HepG2 (cell line): ENCODE measurements at regions not wholly inside any gene's neighbourhood (a gene's known extent, or its start where the extent isn't known, plus 50 kb on each side); places are given as distances from the start of the nearest gene placed in this dataset.

Source experiments
- CTCF ChIP-seq: sonication (generic); formaldehyde crosslinking; IDR thresholded peaks from 2 replicates; pipeline ENCODE4 v1.5.0; 2020; ENCODE audit warnings: mild to moderate bottlenecking, missing genetic modification reagents, moderate library complexity
- EED ChIP-seq: sonication (generic); formaldehyde crosslinking; IDR thresholded peaks from 2 replicates; pipeline ENCODE4 v1.5.0; 2020; ENCODE audit warnings: mild to moderate bottlenecking, missing genetic modification reagents
- EP300 ChIP-seq, 3 experiments: sonication (generic) in 1 of 3; formaldehyde crosslinking in 1 of 3; IDR thresholded peaks; 2 replicates each; pipeline versions ENCODE4 v1.5.1 to v1.6.1; 2011 to 2020; ENCODE audit warnings: low read depth in 2 of 3, low read length in 2 of 3, borderline replicate concordance in 1 of 3, improper control_type of control experiment in 1 of 3, mild to moderate bottlenecking in 1 of 3, missing genetic modification reagents in 1 of 3, moderate library complexity in 1 of 3
- GATA4 ChIP-seq: sonication (generic); IDR thresholded peaks from 2 replicates; pipeline ENCODE4 v1.6.1; 2016; ENCODE audit warnings: antibody characterized with exemption, low read depth, borderline replicate concordance
- PHB2 ChIP-seq: fragments of 450-650 bp; IDR thresholded peaks from 2 replicates; pipeline ENCODE4 v1.6.1; 2018; ENCODE audit not compliant: partially characterized antibody
- ZNF367 ChIP-seq: sonication (generic); formaldehyde crosslinking; IDR thresholded peaks from 2 replicates; pipeline ENCODE4 v1.4.0; 2020; ENCODE audit warnings: missing genetic modification reagents, borderline replicate concordance
- ZNF563 ChIP-seq: sonication (generic); formaldehyde crosslinking; IDR thresholded peaks from 2 replicates; pipeline ENCODE4 v1.8.0; 2022; ENCODE audit warnings: mild to moderate bottlenecking, moderate library complexity, missing genetic modification reagents

- TF ChIP-seq ZNF563: no peak
- TF ChIP-seq PHB2: no peak
- no peak for TF ChIP-seq EED (CRISPR knock-in tag)
- TF ChIP-seq GATA4: no peak
- no peak for TF ChIP-seq EP300 (IDR thresholded peaks at IDR 0.05; ENCODE audit: low read depth in 2 of 2, low read length in 2 of 2)
- TF ChIP-seq EP300 (CRISPR knock-in tag; IDR thresholded peaks at IDR 0.05; ENCODE audit: borderline replicate concordance): no peak
- no peak for TF ChIP-seq CTCF (CRISPR knock-in tag)
- no peak for TF ChIP-seq ZNF367 (CRISPR knock-in tag)
Observed at GRCh38 chr12:43154498-43155045, 397.4 kb downstream of the ADAMTS20 start.
